ENCODE measurements at regions not wholly inside any gene's neighbourhood (a gene's known extent, or its start where the extent isn't known, plus 50 kb on each side); places are given as distances from the start of the nearest gene placed in this dataset.

DNA sequence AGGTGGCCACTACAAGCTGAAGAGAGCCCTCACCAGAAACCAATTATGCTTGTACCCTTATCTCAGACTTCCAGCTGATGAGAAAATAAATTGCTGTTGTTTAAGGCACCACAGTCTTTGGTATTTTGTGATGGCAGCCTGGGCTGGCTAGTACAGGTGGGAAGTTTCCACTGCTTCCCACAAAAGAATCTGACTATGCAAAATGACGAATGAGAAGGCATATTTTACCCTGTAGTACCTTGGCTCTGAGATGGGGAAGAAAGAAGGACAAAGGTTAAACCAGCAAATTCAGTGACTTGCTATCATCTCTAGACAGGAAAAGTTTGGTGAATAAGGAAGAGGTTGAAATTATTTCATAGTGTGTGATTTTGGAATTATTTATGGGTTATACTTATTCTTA, 112.8 kb upstream of the ELL2 start:
- TF ChIP-seq, protein P1, sequence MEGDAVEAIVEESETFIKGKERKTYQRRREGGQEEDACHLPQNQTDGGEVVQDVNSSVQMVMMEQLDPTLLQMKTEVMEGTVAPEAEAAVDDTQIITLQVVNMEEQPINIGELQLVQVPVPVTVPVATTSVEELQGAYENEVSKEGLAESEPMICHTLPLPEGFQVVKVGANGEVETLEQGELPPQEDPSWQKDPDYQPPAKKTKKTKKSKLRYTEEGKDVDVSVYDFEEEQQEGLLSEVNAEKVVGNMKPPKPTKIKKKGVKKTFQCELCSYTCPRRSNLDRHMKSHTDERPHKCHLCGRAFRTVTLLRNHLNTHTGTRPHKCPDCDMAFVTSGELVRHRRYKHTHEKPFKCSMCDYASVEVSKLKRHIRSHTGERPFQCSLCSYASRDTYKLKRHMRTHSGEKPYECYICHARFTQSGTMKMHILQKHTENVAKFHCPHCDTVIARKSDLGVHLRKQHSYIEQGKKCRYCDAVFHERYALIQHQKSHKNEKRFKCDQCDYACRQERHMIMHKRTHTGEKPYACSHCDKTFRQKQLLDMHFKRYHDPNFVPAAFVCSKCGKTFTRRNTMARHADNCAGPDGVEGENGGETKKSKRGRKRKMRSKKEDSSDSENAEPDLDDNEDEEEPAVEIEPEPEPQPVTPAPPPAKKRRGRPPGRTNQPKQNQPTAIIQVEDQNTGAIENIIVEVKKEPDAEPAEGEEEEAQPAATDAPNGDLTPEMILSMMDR (IDR thresholded peaks at IDR 0.05 in 2 of 3, conservative IDR thresholded peaks at IDR 0.05 in 1 of 3; ENCODE audit: control insufficient read depth in 2 of 3, extremely low read depth in 1 of 3, insufficient read depth in 1 of 3, low read depth in 3 of 3, low read length in 3 of 3), result no peak
- TF ChIP-seq IRF5 (IDR thresholded peaks at IDR 0.05; ENCODE audit: borderline replicate concordance), result no peak
- TF ChIP-seq REST (IDR thresholded peaks at IDR 0.05; ENCODE audit: low read depth, low read length), result no peak
- TF ChIP-seq POLR2AphosphoS5 (IDR thresholded peaks at IDR 0.05; ENCODE audit: low read length), result no peak
- no peak for TF ChIP-seq EZH2 (IDR thresholded peaks at IDR 0.05; ENCODE audit: borderline replicate concordance, control insufficient read depth, low read depth, low read length)
- TF ChIP-seq GABPA (IDR thresholded peaks at IDR 0.05; ENCODE audit: low read depth), result no peak
- TF ChIP-seq MAX (IDR thresholded peaks at IDR 0.05; ENCODE audit: low read depth, low read length), result no peak
- TF ChIP-seq SUZ12 (IDR thresholded peaks at IDR 0.05; ENCODE audit: unreplicated experiment), result no peak
- no peak for TF ChIP-seq ETV6 (conservative IDR thresholded peaks at IDR 0.05 in 1 of 2, IDR thresholded peaks at IDR 0.05 in 1 of 2; ENCODE audit: borderline replicate concordance in 1 of 2, low read depth in 1 of 2)
- TF ChIP-seq POLR2A (IDR thresholded peaks at IDR 0.05; ENCODE audit: low read depth, low read length), result no peak
- TF ChIP-seq NR2C1 (IDR thresholded peaks at IDR 0.05), result no peak
